ENCODE measurements at regions not wholly inside any gene's neighbourhood (a gene's known extent, or its start where the extent isn't known, plus 50 kb on each side); places are given as distances from the start of the nearest gene placed in this dataset.

- DNase-seq: no peak
Observed at GRCh38 chr1:30607723-30608122, 115.7 kb downstream of the MATN1 start.

GRCh38 chr1:30606166-30606565, 117.2 kb downstream of the MATN1 start:
- no peak for DNase-seq

- DNase-seq: no peak
Observed at GRCh38 chr1:30605441-30605920, 117.9 kb downstream of the MATN1 start.

- no peak for DNase-seq
Observed at GRCh38 chr1:30604801-30605440, 118.5 kb downstream of the MATN1 start.

- DNase-seq: no peak
Observed at GRCh38 chr1:30603081-30603858, 120.1 kb downstream of the MATN1 start.

- no peak for DNase-seq
Observed at GRCh38 chr1:30601316-30602085, 121.9 kb downstream of the MATN1 start.

- DNase-seq: no peak
Observed at GRCh38 chr1:30600706-30601105, 122.7 kb downstream of the MATN1 start.

- no peak for DNase-seq
Observed at GRCh38 chr1:30600258-30600657, 123.1 kb downstream of the MATN1 start.

- DNase-seq: no peak
Observed at GRCh38 chr1:30599721-30600120, 123.7 kb downstream of the MATN1 start.

GRCh38 chr1:30598571-30599114, 124.7 kb downstream of the MATN1 start:
- no peak for DNase-seq

GRCh38 chr1:30597711-30598110, 125.7 kb downstream of the MATN1 start:
- no peak for DNase-seq

GRCh38 chr1:30596891-30597290, 126.5 kb downstream of the MATN1 start:
- no peak for DNase-seq

- peak in 1 of 2 donors; percentile 2 for DNase-seq
Observed at GRCh38 chr1:30596470-30596869, 126.9 kb downstream of the MATN1 start.

GRCh38 chr1:30589083-30589482, 134.3 kb downstream of the MATN1 start:
- DNase-seq: no peak

GRCh38 chr1:30588311-30589073, 134.9 kb downstream of the MATN1 start:
- no peak for DNase-seq

GRCh38 chr1:30586671-30587070, 136.7 kb downstream of the MATN1 start:
- DNase-seq: no peak

GRCh38 chr1:30579580-30579979, 143.8 kb downstream of the MATN1 start:
- DNase-seq: no peak

GRCh38 chr1:30575066-30575465, 148.3 kb downstream of the MATN1 start:
- no peak for DNase-seq

GRCh38 chr1:30572192-30572591, 151.2 kb downstream of the MATN1 start:
- DNase-seq: no peak

GRCh38 chr1:30571380-30571779, 152.0 kb downstream of the MATN1 start:
- DNase-seq: no peak

- no peak for DNase-seq
Observed at GRCh38 chr1:30569384-30569783, 154.0 kb downstream of the MATN1 start.

- DNase-seq: no peak
Observed at GRCh38 chr1:30562559-30562958, 160.8 kb downstream of the MATN1 start.

- no peak for DNase-seq
Observed at GRCh38 chr1:30551603-30552002, 171.8 kb downstream of the MATN1 start.

All from bone marrow (tissue), 2 donors.